Neutrophil (primary cell): ENCODE measurements at regions not wholly inside any gene's neighbourhood (a gene's known extent, or its start where the extent isn't known, plus 50 kb on each side); places are given as distances from the start of the nearest gene placed in this dataset.
"Not testable (repeated sequence)": the region's sequence is repeated elsewhere in the genome, so short reads cannot be mapped to it uniquely, and the experiment has no call there.

Experiments used
- H3K27ac ChIP-seq: fragments of 200-600 bp; sonication (generic); 2 replicates; pipeline ENCODE4 v1.5.1; 2016; ENCODE audit warnings: mild to moderate bottlenecking, moderate library complexity
- H3K27me3 ChIP-seq: fragments of 200-600 bp; sonication (generic); 2 replicates; pipeline ENCODE4 v1.6.0; 2016; ENCODE audit warnings: mild to moderate bottlenecking
- H3K36me3 ChIP-seq: fragments of 200-600 bp; sonication (generic); 2 replicates; pipeline ENCODE4 v1.5.1; 2017
- H3K4me1 ChIP-seq, 2 experiments: fragments of 200-600 bp in 1 of 2; sonication (generic) in 1 of 2; 1 replicate in 1 of 2; 2 replicates in 1 of 2; pipeline versions ENCODE4 v1.5.1 to v1.6.1; 2013 to 2016; ENCODE audit warnings: low read depth in 1 of 2, low read length in 1 of 2, mild to moderate bottlenecking in 1 of 2, moderate library complexity in 1 of 2; ENCODE audit not compliant: control insufficient read depth in 1 of 2, insufficient read depth in 1 of 2
- H3K4me3 ChIP-seq, 2 experiments: fragments of 200-600 bp in 1 of 2; sonication (generic) in 1 of 2; 1 replicate in 1 of 2; 2 replicates in 1 of 2; pipeline ENCODE4 v1.5.1; 2013 to 2016; ENCODE audit warnings: low read depth in 1 of 2, low read length in 1 of 2, mild to moderate bottlenecking in 1 of 2, moderate library complexity in 1 of 2
- H3K9me3 ChIP-seq: fragments of 200-600 bp; sonication (generic); 2 replicates; pipeline ENCODE4 v1.5.1; 2016
- TF ChIP-seq, protein P1 (sequence below): fragments of 200-600 bp; sonication (generic); IDR thresholded peaks from 2 replicates; pipeline ENCODE4 v1.5.1; 2016; ENCODE audit warnings: antibody characterized with exemption

DNA sequence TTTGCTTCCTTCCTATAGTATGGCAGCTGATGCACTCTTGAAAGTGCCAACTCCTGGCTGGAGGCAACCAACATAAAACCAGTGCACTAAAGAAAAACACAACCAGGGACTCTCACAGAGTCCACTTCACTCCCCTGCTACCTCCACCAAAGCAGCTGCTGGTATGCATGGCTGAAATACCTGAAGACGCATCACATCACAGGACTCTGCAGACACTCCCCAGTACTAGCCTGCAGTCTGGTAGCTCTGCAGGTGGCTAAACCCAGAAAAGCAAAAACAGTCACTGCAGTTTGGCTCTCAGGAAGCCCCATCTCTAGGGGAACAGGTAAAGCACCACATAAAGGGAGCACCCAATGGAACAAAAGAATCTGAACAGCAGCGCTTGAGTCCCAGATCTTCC, 473.0 kb upstream of the SPTLC3 start:
- H3K9me3 ChIP-seq: no peaks in the 10 kb centered on the region
- H3K36me3 ChIP-seq: no peaks in the 10 kb centered on the region
- H3K4me3 ChIP-seq: no peak overlapping the region
- no peaks in the 10 kb centered on the region for H3K4me1 ChIP-seq
- TF ChIP-seq, protein P1, sequence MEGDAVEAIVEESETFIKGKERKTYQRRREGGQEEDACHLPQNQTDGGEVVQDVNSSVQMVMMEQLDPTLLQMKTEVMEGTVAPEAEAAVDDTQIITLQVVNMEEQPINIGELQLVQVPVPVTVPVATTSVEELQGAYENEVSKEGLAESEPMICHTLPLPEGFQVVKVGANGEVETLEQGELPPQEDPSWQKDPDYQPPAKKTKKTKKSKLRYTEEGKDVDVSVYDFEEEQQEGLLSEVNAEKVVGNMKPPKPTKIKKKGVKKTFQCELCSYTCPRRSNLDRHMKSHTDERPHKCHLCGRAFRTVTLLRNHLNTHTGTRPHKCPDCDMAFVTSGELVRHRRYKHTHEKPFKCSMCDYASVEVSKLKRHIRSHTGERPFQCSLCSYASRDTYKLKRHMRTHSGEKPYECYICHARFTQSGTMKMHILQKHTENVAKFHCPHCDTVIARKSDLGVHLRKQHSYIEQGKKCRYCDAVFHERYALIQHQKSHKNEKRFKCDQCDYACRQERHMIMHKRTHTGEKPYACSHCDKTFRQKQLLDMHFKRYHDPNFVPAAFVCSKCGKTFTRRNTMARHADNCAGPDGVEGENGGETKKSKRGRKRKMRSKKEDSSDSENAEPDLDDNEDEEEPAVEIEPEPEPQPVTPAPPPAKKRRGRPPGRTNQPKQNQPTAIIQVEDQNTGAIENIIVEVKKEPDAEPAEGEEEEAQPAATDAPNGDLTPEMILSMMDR: no peak
- no peaks in the 10 kb centered on the region for H3K27me3 ChIP-seq
- H3K27ac ChIP-seq: no peak overlapping the region

DNA sequence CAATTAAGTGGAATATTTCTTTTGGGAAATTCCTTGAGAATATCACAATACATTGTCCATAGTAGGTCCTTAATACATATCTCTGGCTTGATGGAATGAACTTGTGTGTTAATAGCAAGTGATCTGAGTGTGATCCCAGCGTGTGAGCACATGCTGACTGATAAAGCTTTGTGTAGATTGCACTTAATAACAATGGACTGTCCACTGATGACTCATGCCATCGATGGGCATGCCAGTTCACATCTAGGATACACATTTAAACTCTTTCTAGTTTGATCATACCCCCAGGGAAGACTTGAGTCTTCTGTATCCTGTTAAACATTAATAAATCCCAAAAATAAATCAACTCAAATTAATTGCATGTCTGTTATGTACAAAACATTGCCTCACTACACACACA, 454.3 kb upstream of the SPTLC3 start:
- no peaks in the 10 kb centered on the region for H3K36me3 ChIP-seq
- no peak overlapping the region for H3K4me3 ChIP-seq
- H3K27me3 ChIP-seq: no peaks in the 10 kb centered on the region
- no peaks in the 10 kb centered on the region for H3K4me1 ChIP-seq
- H3K27ac ChIP-seq: no peak overlapping the region
- TF ChIP-seq, protein P1: no peak
- no peaks in the 10 kb centered on the region for H3K9me3 ChIP-seq

DNA sequence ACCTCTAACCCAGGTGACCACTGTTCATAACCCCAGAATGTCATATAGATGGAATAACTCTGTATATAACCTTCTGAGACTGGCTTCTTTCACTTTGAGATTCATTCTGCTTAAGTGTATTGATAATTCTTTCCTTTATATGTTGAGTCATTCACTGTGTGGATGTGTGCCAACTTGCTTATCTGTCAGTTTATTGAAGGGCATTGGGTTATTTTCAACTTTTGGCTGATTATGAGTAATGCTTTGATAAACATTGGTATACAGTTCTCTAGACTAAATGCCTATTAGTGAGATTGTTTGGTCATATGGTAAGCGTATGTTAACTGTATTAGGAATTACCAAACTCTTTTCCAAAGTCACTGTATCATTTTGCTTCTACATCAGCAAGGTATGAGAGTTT, 453.4 kb upstream of the SPTLC3 start:
- Histone ChIP-seq H3K4me1 (no peaks in the 10 kb centered on the region), H3K27ac (no peak overlapping the region), H3K27me3 (no peaks in the 10 kb centered on the region), H3K4me3 (no peak overlapping the region), H3K9me3 (no peaks in the 10 kb centered on the region), H3K36me3 (no peaks in the 10 kb centered on the region)
- TF ChIP-seq, protein P1: no peak

DNA sequence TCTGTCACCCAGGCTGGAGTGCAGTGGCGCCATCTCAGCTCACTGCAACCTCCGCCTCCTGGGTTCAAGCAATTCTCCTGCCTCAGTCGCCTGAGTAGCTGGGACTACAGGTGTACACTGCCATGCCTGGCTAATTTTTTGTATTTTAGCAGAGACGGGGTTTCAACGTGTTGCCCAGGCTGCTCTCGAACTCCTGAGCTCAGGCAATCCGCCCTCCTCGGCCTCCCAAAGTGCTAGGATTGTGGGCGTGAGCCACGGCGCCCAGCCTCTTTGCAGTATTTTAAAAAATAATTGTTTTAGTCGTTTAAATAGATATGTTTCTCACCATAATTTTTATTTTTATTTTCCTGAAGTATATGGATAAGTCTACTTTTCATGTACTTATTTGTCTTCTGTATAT, 452.9 kb upstream of the SPTLC3 start:
- not testable (repeated sequence) for H3K9me3 ChIP-seq, H3K4me3 ChIP-seq, H3K27ac ChIP-seq, H3K36me3 ChIP-seq, H3K27me3 ChIP-seq, H3K4me1 ChIP-seq

DNA sequence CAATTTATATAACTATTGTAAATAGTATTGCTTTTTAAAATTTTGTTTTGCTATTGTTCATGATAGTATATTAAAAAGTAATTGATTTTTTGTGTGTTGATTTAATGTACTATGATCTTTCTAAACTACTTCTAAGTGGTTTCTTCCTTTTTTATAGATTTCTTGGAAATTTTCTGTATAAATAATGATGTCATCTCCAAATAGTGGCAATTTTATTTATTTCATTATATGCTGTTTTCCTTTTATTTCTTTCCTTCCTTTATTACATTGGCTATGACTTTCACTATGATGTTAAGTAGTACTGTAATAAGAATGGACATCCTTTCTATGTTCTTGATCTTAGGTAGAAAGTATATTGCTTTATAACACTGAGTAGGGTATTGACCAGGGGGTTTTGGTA, 451.5 kb upstream of the SPTLC3 start:
- TF ChIP-seq, protein P1: no peak
- Histone ChIP-seq H3K27me3 (no peaks in the 10 kb centered on the region), H3K27ac (no peak overlapping the region), H3K4me1 (no peaks in the 10 kb centered on the region), H3K9me3 (no peaks in the 10 kb centered on the region), H3K4me3 (no peak overlapping the region), H3K36me3 (no peaks in the 10 kb centered on the region)

DNA sequence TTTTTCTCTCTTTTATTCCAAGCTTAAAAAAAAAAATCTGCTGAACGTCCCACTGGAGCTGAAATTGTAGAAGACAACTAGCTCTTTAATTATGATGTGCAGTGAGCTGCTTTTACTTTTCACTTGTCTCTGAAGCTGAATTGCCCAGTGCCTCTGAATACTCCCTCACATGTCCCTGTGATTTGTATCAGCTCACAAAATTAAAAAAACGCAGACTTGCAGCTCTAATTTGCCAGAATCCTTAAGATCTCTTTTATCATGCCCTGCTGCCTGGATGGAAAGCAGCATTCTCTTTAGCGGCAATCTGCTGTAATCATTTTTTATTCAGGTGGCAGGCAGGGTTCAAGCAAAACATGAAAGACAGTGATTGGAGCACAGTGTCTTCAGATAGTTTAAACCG, 443.8 kb upstream of the SPTLC3 start:
- Histone ChIP-seq H3K4me1 (no peaks in the 10 kb centered on the region), H3K27ac (no peak overlapping the region), H3K9me3 (no peaks in the 10 kb centered on the region), H3K4me3 (no peak overlapping the region), H3K27me3 (no peaks in the 10 kb centered on the region), H3K36me3 (no peaks in the 10 kb centered on the region)
- TF ChIP-seq, protein P1: no peak
